Gastrocnemius medialis (tissue), 4 donors: ENCODE measurements at regions not wholly inside any gene's neighbourhood (a gene's known extent, or its start where the extent isn't known, plus 50 kb on each side); places are given as distances from the start of the nearest gene placed in this dataset.

ENCODE experiments used
- CTCF ChIP-seq, 5 experiments: fragments of 450-650 bp in 3 of 5; fragments of 200-600 bp in 2 of 5; sonication (generic) in 2 of 5; IDR thresholded peaks in 4 of 5; conservative IDR thresholded peaks in 1 of 5; 1 replicate in 4 of 5; 2 replicates in 1 of 5; pipeline ENCODE4 v1.5.1; 2016 to 2019; ENCODE audit warnings: antibody characterized with exemption in 5 of 5, mild to moderate bottlenecking in 3 of 5, moderate library complexity in 3 of 5
- POLR2A ChIP-seq, 2 donors: fragments of 450-650 bp; IDR thresholded peaks; one replicate each; pipeline ENCODE4 v1.6.1; 2017; ENCODE audit warnings: antibody characterized with exemption in 2 of 2, mild to moderate bottlenecking in 2 of 2, moderate library complexity in 2 of 2

DNA sequence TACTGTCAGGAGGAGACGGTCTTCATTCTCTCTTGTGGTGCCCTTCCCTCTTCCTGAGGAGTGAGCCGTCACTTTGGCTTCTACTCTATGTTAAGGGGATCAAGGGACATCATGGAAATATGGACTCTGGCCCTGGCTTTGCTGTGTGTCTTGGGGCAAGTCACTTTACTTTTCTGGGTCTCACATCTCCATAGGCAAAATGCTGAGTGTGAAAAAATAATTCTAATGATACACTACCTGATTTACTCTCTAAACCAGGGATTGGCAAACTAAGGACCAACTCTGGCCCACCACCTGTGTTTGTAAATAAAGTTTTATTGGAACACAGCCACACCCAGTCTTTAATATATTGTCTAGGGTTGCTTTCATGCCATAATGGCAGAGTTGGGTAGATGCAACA, 548.7 kb upstream of the CDH5 start:
- TF ChIP-seq CTCF (IDR thresholded peaks at IDR 0.05 in 4 of 5, conservative IDR thresholded peaks at IDR 0.05 in 1 of 5) (no peak), POLR2A (IDR thresholded peaks at IDR 0.05) (no peak)
